ENCODE measurements at regions not wholly inside any gene's neighbourhood (a gene's known extent, or its start where the extent isn't known, plus 50 kb on each side); places are given as distances from the start of the nearest gene placed in this dataset.

DNA sequence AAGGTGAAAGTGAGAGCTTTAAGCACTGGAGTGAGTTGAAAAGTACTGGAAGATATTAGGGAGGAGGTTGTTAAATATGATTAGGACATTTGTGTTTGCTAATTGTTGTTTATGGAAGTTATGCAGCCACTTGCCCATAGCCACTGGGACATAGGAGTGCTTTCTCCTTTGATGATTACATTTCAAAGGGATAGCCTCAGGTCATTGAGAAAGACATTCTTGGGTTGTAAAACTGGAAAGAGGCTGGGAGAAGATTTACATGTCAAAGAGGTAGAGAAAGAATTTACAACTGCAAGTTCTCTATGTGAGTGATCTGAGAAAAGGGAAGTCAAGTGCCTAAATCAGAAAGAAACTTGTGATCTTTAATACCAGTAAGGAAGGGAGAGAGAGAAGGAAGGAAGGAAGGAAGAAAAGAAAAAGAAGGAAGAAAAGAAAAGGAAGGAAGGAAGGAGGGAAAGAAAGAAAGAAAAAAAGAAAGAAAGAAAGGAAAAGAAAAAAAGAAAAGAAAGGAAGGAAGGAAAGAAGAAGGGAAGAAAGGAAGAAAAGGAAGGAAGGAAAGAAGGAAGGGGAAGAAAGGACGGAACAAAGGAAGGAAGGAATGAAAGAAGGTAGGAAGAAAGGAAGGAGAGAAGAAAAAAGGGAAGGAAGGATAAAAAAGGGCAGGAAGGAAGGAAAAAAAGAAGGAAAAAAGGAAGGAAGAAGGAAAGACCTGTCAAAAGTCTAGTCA is 284.6 kb upstream of the DPYD start:
- H3K9me3 ChIP-seq (ENCODE audit: severe bottlenecking), result no peaks in the 10 kb centered on the region
- ATAC-seq (ENCODE audit: low read depth) (no peak), DNase-seq (ENCODE audit: low spot score) (no peak)
- no peaks in the 10 kb centered on the region for H3K27me3 ChIP-seq (ENCODE audit: insufficient read depth, poor library complexity, severe bottlenecking)
- H3K4me3 ChIP-seq (ENCODE audit: severe bottlenecking), result no peak overlapping the region
- H3K27ac ChIP-seq (ENCODE audit: poor library complexity, severe bottlenecking), result no peak overlapping the region
- TF ChIP-seq, protein P1, sequence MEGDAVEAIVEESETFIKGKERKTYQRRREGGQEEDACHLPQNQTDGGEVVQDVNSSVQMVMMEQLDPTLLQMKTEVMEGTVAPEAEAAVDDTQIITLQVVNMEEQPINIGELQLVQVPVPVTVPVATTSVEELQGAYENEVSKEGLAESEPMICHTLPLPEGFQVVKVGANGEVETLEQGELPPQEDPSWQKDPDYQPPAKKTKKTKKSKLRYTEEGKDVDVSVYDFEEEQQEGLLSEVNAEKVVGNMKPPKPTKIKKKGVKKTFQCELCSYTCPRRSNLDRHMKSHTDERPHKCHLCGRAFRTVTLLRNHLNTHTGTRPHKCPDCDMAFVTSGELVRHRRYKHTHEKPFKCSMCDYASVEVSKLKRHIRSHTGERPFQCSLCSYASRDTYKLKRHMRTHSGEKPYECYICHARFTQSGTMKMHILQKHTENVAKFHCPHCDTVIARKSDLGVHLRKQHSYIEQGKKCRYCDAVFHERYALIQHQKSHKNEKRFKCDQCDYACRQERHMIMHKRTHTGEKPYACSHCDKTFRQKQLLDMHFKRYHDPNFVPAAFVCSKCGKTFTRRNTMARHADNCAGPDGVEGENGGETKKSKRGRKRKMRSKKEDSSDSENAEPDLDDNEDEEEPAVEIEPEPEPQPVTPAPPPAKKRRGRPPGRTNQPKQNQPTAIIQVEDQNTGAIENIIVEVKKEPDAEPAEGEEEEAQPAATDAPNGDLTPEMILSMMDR (IDR thresholded peaks at IDR 0.05; ENCODE audit: poor library complexity, severe bottlenecking), result no peak
- no peaks in the 10 kb centered on the region for H3K36me3 ChIP-seq (ENCODE audit: low read depth)
- no peaks in the 10 kb centered on the region for H3K4me1 ChIP-seq (ENCODE audit: insufficient read depth, poor library complexity, severe bottlenecking)

- ATAC-seq (ENCODE audit: low read depth) (no peak), DNase-seq (ENCODE audit: low spot score) (no peak)
- no peak overlapping the region for H3K4me3 ChIP-seq (ENCODE audit: severe bottlenecking)
- H3K4me1 ChIP-seq (ENCODE audit: insufficient read depth, poor library complexity, severe bottlenecking), result no peaks in the 10 kb centered on the region
- H3K9me3 ChIP-seq (ENCODE audit: severe bottlenecking), result no peaks in the 10 kb centered on the region
- no peaks in the 10 kb centered on the region for H3K27me3 ChIP-seq (ENCODE audit: insufficient read depth, poor library complexity, severe bottlenecking)
- no peaks in the 10 kb centered on the region for H3K36me3 ChIP-seq (ENCODE audit: low read depth)
- TF ChIP-seq, protein P1 (IDR thresholded peaks at IDR 0.05; ENCODE audit: poor library complexity, severe bottlenecking), result no peak
- H3K27ac ChIP-seq (ENCODE audit: poor library complexity, severe bottlenecking), result no peak overlapping the region
These were observed 282.6 kb upstream of the DPYD start for GRCh38 chr1:98203466-98203865.

DNA sequence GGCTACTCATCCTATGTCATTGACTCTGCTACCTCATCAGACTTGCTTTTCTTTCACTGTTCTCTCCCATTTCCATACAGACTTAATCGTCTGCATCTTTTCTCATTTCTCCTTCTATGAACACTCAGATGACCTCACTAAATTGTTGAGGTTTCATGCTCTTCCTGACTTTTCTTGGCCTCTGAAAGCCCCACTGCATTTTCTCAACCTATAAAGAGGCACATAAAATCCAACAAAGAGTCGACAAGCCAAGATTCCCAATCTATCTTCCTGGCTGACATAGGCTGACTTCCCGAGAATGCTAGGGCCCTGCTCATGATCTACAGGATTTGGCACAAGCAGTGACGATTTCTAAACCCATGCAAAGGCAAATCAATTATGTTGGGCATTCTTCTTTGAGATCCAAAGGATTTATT is 280.8 kb upstream of the DPYD start:
- Histone ChIP-seq H3K36me3 (ENCODE audit: low read depth) (no peaks in the 10 kb centered on the region), H3K4me3 (ENCODE audit: severe bottlenecking) (no peak overlapping the region), H3K9me3 (ENCODE audit: severe bottlenecking) (no peaks in the 10 kb centered on the region), H3K27ac (ENCODE audit: poor library complexity, severe bottlenecking) (no peak overlapping the region), H3K27me3 (ENCODE audit: insufficient read depth, poor library complexity, severe bottlenecking) (no peaks in the 10 kb centered on the region), H3K4me1 (ENCODE audit: insufficient read depth, poor library complexity, severe bottlenecking) (no peaks in the 10 kb centered on the region)
- DNase-seq (ENCODE audit: low spot score) (no peak), ATAC-seq (ENCODE audit: low read depth) (no peak)
- TF ChIP-seq, protein P1 (IDR thresholded peaks at IDR 0.05; ENCODE audit: poor library complexity, severe bottlenecking), result no peak

DNA sequence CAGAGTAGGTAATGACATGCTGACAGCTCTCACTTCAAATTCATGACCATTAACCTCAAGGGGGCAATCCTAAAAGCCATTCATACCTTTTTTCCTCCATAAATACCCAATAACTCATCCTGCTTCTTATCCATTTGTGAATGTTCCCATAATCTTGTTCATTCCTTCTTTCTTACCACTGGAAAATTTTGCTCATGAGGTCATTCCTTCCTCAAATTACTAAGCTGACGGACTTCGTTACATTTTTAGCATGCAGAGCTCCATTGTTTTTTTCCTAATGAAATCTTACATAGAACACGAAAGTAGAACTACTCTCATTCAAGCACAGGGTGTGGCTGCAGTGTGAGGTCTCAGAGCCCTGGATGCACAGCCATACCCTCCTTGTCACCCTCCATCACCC is 276.5 kb upstream of the DPYD start:
- no peaks in the 10 kb centered on the region for H3K9me3 ChIP-seq (ENCODE audit: severe bottlenecking)
- ATAC-seq (ENCODE audit: low read depth) (no peak), DNase-seq (ENCODE audit: low spot score) (no peak)
- no peaks in the 10 kb centered on the region for H3K4me1 ChIP-seq (ENCODE audit: insufficient read depth, poor library complexity, severe bottlenecking)
- no peaks in the 10 kb centered on the region for H3K27me3 ChIP-seq (ENCODE audit: insufficient read depth, poor library complexity, severe bottlenecking)
- H3K36me3 ChIP-seq (ENCODE audit: low read depth), result no peaks in the 10 kb centered on the region
- no peak overlapping the region for H3K4me3 ChIP-seq (ENCODE audit: severe bottlenecking)
- TF ChIP-seq, protein P1 (IDR thresholded peaks at IDR 0.05; ENCODE audit: poor library complexity, severe bottlenecking), result no peak
- H3K27ac ChIP-seq (ENCODE audit: poor library complexity, severe bottlenecking), result no peak overlapping the region

GRCh38 chr1:98196012-98196411 is 275.2 kb upstream of the DPYD start:
- Histone ChIP-seq H3K9me3 (ENCODE audit: severe bottlenecking) (no peaks in the 10 kb centered on the region), H3K36me3 (ENCODE audit: low read depth) (no peaks in the 10 kb centered on the region), H3K27me3 (ENCODE audit: insufficient read depth, poor library complexity, severe bottlenecking) (no peaks in the 10 kb centered on the region), H3K27ac (ENCODE audit: poor library complexity, severe bottlenecking) (no peak overlapping the region), H3K4me3 (ENCODE audit: severe bottlenecking) (no peak overlapping the region), H3K4me1 (ENCODE audit: insufficient read depth, poor library complexity, severe bottlenecking) (no peaks in the 10 kb centered on the region)
- DNase-seq (ENCODE audit: low spot score), result no peak
- TF ChIP-seq, protein P1 (IDR thresholded peaks at IDR 0.05; ENCODE audit: poor library complexity, severe bottlenecking), result no peak
- ATAC-seq (ENCODE audit: low read depth), result no peak

All from RWPE2 (cell line).